ENCODE measurements at regions not wholly inside any gene's neighbourhood (a gene's known extent, or its start where the extent isn't known, plus 50 kb on each side); places are given as distances from the start of the nearest gene placed in this dataset.

DNA sequence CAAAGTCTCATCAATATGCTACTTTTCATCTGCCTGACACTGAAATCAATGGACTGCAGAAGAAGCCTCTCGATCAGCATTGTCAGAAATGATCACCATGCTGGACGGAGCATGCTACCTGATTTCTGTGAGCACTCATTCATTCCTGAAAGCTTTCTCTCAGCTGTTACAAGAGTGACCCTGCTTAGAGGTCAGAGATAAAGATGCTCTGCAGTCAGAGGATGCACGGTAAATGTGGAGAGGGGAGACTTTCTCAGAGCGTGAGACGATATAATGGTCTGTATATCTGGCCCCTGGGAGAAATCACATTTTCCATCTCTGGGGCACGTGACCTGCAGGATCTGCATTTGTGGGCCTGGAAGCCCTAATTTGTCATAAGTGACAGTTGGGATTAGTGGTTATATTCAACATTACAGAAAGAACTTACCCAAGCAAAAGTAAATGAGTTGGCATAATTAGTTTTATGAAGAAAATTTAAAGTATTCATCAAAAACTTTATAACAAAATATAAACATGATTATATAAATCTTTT is 125.6 kb upstream of the TTC29 start:
- Histone ChIP-seq H3K4me3 (ENCODE audit: control insufficient read depth in 2 of 3, extremely low read depth in 1 of 3, insufficient read depth in 2 of 3, low read depth in 1 of 3, low read length in 3 of 3) (no peak overlapping the region), H3K4me1 (ENCODE audit: control insufficient read depth, extremely low read depth, insufficient read depth, low read length) (no peaks in the 10 kb centered on the region), H3K27me3 (ENCODE audit: control insufficient read depth, extremely low read depth, insufficient read depth, low read length) (no peaks in the 10 kb centered on the region), H3K27ac (ENCODE audit: control insufficient read depth, insufficient read depth, low read length) (no peak overlapping the region), H4K20me1 (ENCODE audit: control insufficient read depth, extremely low read depth, insufficient read depth, low read length) (no peaks in the 10 kb centered on the region), H3K9me1 (ENCODE audit: control insufficient read depth, extremely low read depth, insufficient read depth, low read length) (no peaks in the 10 kb centered on the region), H3K79me2 (ENCODE audit: control insufficient read depth, insufficient read depth, low read length) (no peaks in the 10 kb centered on the region), H3K9ac (ENCODE audit: control insufficient read depth, extremely low read depth, insufficient read depth, low read length) (no peak overlapping the region), H3K9me3 (ENCODE audit: control insufficient read depth, low read depth, low read length) (no peaks in the 10 kb centered on the region), H3K36me3 (ENCODE audit: control insufficient read depth in 2 of 2, extremely low read depth in 1 of 2, insufficient read depth in 2 of 2, low read length in 2 of 2) (no peaks in the 10 kb centered on the region), H2AFZ (ENCODE audit: control insufficient read depth, low read length) (no peak overlapping the region), H3K4me2 (ENCODE audit: control insufficient read depth, extremely low read depth, insufficient read depth, low read depth, low read length) (no peak overlapping the region)
- DNase-seq (ENCODE audit: low read depth, low spot score) (no peak), FAIRE-seq (no peak)
- dilution Hi-C loops (cut with MboI; ENCODE audit: extremely low pct_ligation_motif_present, low sequenced_read_pairs) = no loop called here
- TF ChIP-seq EZH2 (IDR thresholded peaks at IDR 0.05; ENCODE audit: low read length) = no peak
- TF ChIP-seq, protein P1, sequence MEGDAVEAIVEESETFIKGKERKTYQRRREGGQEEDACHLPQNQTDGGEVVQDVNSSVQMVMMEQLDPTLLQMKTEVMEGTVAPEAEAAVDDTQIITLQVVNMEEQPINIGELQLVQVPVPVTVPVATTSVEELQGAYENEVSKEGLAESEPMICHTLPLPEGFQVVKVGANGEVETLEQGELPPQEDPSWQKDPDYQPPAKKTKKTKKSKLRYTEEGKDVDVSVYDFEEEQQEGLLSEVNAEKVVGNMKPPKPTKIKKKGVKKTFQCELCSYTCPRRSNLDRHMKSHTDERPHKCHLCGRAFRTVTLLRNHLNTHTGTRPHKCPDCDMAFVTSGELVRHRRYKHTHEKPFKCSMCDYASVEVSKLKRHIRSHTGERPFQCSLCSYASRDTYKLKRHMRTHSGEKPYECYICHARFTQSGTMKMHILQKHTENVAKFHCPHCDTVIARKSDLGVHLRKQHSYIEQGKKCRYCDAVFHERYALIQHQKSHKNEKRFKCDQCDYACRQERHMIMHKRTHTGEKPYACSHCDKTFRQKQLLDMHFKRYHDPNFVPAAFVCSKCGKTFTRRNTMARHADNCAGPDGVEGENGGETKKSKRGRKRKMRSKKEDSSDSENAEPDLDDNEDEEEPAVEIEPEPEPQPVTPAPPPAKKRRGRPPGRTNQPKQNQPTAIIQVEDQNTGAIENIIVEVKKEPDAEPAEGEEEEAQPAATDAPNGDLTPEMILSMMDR (optimal IDR thresholded peaks at IDR 0.05 in 1 of 3, IDR thresholded peaks at IDR 0.05 in 1 of 3, conservative IDR thresholded peaks at IDR 0.05 in 1 of 3; ENCODE audit: extremely low read depth in 1 of 3, insufficient read depth in 2 of 3, low read length in 3 of 3) = no peak

DNA sequence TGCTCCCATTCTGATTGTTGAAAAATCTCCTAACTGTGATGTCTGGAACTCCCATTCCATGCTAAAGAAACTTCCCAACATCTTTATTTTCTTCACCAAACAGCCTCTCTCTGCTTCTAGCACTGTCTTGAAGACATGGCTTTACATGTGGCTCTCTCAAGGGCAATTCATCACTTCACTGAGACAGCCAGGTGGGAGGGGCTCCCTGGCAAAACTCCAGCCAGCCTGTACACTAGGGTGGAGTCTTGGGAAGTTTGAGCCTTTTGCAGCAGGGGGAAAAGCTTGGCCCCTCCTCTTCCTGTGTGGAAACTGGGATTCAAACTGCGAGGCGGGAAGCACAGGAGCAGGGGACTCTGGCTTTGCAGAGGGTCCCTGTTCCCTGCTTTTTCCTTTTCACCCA is 130.5 kb upstream of the TTC29 start:
- Histone ChIP-seq H3K79me2 (ENCODE audit: control insufficient read depth, insufficient read depth, low read length) (no peaks in the 10 kb centered on the region), H3K9me1 (ENCODE audit: control insufficient read depth, extremely low read depth, insufficient read depth, low read length) (no peaks in the 10 kb centered on the region), H2AFZ (ENCODE audit: control insufficient read depth, low read length) (no peak overlapping the region), H3K9ac (ENCODE audit: control insufficient read depth, extremely low read depth, insufficient read depth, low read length) (no peak overlapping the region), H3K27me3 (ENCODE audit: control insufficient read depth, extremely low read depth, insufficient read depth, low read length) (no peaks in the 10 kb centered on the region), H3K4me1 (ENCODE audit: control insufficient read depth, extremely low read depth, insufficient read depth, low read length) (peaks cover 2% of the 10 kb centered on the region), H3K4me3 (ENCODE audit: control insufficient read depth in 2 of 3, extremely low read depth in 1 of 3, insufficient read depth in 2 of 3, low read depth in 1 of 3, low read length in 3 of 3) (no peak overlapping the region), H3K9me3 (ENCODE audit: control insufficient read depth, low read depth, low read length) (no peaks in the 10 kb centered on the region), H3K36me3 (ENCODE audit: control insufficient read depth in 2 of 2, extremely low read depth in 1 of 2, insufficient read depth in 2 of 2, low read length in 2 of 2) (no peaks in the 10 kb centered on the region), H3K27ac (ENCODE audit: control insufficient read depth, insufficient read depth, low read length) (no peak overlapping the region), H3K4me2 (ENCODE audit: control insufficient read depth, extremely low read depth, insufficient read depth, low read depth, low read length) (no peak overlapping the region), H4K20me1 (ENCODE audit: control insufficient read depth, extremely low read depth, insufficient read depth, low read length) (no peaks in the 10 kb centered on the region)
- FAIRE-seq (no peak), DNase-seq (ENCODE audit: low read depth, low spot score) (no peak)
- TF ChIP-seq EZH2 (IDR thresholded peaks at IDR 0.05; ENCODE audit: low read length) = no peak
- TF ChIP-seq, protein P1 (optimal IDR thresholded peaks at IDR 0.05 in 1 of 3, IDR thresholded peaks at IDR 0.05 in 1 of 3, conservative IDR thresholded peaks at IDR 0.05 in 1 of 3; ENCODE audit: extremely low read depth in 1 of 3, insufficient read depth in 2 of 3, low read length in 3 of 3) = no peak
- dilution Hi-C loops (cut with MboI; ENCODE audit: extremely low pct_ligation_motif_present, low sequenced_read_pairs) = no loop called here
